GM21825 (cell line): ENCODE measurements at regions not wholly inside any gene's neighbourhood (a gene's known extent, or its start where the extent isn't known, plus 50 kb on each side); places are given as distances from the start of the nearest gene placed in this dataset.
"Not testable (repeated sequence)": the region's sequence is repeated elsewhere in the genome, so short reads cannot be mapped to it uniquely, and the experiment has no call there.

ENCODE experiments used
- ATAC-seq: cut with Tn5 transposase; IDR thresholded peaks from one replicate; pipeline ENCODE4 v1.9.1; 2021; ENCODE audit warnings: mild to moderate bottlenecking, moderate library complexity; ENCODE audit not compliant: unreplicated experiment

DNA sequence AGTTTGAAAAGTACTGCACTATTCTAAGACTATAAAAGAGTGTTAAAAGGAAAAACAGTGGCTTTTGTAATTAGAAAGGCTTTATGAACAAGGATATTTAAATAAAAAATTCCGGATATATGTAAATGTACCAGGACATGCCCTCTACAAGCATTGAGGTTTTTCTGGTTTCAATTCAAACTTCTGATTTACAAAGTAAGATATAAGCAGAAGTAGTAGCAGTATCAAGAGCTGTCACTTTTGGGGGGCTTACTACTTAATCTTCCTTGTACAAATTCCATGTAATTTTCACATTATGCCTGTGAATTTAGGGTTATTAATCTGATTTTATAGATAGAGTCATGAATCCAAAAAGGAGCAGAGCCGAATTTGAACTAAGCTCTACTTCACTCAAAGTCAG is 170.3 kb upstream of the ATP2B1 start:
- no peak for ATAC-seq

DNA sequence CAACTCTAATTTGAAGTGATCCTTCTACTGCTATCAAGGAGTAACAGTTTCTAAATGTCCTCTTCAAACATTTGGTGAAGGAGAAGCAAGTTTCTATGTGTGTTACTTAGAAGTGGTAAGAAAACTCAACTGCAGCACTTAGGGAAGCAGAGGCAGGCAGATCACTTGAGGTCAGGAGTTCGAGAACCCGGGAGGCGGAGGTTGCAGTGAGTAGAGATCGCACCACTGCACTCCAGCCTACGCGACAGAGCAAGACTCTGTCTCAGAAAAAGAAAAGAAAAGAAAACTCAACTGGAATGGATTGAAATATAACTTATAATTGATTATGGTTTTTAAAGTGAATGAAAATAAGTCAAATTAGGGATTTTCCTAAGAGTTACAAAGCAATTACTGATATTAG is 169.7 kb upstream of the ATP2B1 start:
- ATAC-seq = no peak

DNA sequence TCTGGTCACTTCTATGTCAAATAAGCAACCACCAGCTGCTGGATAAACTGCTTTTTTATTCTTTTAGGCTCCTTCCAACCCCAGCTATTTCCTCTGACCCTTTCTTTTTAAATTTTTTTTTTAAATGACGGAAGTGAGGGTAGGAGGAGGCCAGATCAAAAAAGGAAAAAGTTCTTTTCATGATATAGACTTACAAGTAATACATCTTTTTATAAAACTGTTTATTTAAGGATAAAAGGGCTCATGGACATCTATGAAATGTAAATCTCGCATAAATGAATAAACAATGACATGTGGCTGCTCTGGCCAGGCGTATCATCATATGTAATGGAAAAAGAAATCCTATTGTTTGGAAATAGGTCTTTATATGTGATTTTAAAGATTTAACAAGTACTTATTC is 169.0 kb upstream of the ATP2B1 start:
- no peak for ATAC-seq

DNA sequence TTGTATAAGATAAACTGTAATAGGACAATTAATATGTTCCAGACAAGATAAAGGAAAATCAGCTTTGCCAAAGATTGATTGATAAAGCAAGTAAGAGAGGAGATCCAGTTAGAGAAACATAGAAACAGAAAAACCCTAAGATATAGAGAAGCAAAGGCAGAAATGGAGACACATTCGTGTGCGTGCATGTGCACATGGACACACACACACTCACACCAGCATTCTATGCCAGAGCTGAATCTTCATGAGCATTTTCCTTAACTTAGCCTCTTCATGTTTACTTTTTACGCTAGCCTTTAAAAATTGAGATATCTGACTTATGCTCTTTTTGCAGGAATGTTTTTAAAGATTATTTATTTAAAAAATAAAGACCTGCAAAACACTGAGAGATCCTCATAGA is 168.5 kb upstream of the ATP2B1 start:
- ATAC-seq = no peak

DNA sequence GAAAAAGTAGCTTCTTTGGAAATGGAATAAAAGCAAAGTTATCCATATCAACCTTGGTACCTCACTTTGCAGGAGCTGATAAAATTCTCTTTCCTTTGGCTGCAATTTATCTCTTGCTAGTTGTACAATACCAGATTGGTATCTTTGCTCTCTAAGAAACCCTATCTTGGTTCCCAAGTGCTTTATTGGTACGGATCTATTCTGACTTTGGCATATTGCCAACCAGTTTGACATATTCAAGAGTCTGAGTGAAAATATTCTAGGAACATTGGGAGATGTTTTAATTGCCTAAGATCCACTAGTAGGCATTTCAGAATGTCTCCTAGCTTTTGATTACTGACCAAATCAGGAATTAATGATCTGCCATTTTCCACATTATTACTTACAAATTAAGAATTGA is 167.2 kb upstream of the ATP2B1 start:
- no peak for ATAC-seq

DNA sequence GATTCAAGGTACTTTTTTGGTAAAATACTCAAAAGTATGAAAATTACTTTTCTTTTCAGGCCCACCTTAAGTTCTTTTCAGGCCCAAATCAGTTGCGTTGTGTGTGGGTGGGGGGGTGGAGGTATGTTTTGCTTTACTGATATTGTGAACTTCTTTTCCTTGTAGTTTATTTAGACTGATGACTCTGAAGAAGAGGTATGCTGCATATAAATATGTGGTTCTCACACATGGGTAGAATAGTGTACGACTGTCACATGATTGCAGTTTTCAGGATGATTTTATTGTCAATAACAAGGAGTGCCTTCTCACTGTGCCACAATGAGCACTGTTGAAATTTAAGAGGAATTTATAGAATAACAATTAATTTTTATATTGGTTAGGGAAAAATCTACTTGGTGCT is 166.6 kb upstream of the ATP2B1 start:
- ATAC-seq = no peak

DNA sequence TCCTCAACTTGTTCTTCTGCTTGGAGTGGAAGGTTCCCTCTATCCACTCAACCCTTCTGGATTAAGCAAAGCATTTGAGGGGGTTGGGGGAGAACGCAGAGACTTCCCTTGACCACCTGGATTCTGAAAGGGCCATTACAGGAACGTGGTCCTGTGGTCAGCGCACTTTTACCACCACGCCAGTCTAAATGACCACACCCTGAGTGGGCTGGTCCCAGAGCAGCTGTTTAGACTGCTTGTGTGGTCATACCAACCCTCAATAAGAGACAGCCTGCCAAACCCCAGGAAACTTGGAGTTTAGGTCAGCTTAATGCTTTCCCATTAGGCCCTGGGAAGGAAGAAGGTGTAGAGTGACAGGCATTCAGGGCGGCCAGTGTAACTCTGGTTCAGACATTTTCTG is 165.5 kb upstream of the ATP2B1 start:
- no peak for ATAC-seq

DNA sequence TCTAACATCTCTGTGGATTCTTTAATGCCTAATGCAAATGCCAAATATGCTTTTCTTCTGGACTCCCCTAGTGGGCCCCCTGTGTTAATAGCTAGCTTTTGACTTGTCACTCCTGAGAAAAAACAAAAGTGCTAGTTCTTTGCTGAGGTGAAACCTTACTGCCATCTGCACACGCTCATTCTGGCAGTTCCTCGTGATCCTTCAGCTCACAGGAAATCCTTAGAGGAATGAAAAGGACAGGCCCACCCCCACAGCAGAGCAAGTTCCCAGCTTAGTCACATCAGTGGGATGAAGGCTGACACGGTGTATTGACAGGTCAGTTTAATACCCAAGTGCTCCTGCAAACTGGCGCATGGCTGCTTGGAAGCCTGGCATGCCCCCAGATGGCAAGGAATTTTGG is 165.1 kb upstream of the ATP2B1 start:
- ATAC-seq = no peak

DNA sequence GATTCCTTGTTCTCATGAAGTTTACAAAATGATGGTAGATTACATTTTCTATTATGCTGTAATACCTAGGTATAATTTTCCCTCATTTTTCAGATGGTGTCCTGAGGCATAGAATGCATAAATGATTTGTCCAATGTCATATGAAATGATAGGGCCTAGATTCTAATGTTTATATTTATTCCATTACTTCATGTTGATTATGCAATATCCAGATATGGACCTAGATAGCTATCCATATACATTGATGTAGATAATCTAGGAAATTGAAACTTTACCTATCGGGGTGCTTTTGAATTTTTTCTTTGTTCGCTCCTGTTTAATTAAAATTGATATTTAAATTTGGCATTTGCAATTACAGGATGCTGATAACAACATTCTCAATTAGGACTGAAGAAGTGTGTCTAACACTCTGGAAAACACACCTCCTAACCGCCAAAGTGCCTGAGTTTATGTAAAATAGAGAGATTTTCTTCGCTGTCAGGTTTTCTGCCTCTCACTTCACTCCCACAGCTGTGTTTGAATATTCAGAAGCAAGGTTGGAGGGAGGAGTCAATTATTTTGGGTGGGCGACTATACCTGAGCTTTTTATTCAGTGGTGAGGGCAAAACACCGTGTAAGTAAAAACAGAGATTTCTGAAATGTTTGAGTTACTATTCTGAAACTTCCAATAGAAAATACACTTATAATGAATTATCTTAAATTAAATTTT is 164.4 kb upstream of the ATP2B1 start:
- ATAC-seq = no peak

DNA sequence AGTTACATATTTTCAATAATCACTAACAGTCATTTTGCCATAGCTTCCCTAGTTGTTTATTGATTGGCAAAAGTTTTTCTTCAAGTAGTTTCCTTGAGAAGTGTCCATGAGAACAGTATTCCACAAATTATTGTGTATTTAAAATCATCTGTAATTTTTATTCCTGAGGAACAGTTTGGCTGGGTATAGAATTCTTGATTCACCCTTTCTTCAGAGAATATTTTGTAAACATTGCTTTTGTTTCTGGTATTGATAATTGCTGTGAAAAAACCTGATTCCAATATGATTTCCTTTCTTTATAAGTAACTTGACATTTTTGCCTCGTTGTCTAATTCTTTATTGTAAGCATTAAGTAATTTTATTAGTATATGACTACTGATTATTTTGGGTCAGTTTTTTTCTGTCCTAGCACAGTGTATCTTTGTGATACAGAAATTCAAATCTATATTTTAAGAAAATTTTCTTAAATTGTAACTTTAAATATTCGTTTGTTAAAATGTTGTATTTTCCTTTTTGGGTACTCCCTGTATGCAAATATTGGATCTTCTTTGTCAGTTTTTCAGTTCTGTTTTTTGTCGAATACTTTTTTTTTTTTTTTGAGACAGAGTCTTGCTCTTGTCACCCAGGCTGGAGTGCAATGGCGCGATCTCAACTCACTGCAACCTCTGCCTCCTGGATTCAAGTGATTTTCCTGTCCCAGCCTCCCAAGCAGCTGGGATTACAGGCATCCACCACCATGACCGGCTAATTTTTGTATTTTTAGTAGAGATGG is 162.0 kb upstream of the ATP2B1 start:
- no peak for ATAC-seq

DNA sequence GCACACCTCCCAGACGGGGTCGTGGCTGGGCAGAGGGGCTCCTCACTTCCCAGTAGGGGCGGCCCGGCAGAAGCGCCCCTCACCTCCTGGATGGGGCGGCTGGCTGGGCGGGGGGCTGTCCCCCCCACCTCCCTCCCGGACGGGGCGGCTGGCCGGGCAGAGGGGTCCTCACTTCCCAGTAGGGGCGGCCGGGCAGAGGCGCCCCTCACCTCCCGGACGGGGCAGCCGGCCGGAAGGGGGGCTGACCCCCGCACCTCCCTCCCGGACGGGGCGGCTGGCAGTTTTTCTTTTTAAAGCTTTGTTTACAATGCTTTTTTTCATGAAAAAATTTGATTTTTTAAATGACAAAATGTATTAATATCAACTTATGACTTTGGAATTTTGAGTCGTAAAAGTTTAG is 159.0 kb upstream of the ATP2B1 start:
- not testable (repeated sequence) for ATAC-seq

DNA sequence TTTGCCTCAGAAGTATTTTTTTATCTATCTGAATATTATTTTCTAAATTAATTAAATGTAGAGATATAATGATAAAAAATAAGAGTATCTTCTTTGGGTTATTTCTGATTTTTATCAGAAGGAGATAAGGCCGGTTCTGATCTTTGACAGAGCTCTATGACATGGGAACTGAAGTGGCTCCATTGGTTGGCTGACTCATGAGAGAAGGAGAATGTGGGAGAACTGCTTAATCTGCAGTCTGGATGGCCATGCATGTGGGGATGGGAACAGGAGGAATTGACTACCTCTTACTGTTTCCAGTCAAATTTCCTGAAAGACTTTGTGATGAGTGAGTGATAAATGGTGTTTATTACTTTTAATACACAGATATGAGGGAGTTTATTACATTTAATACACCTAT is 155.8 kb upstream of the ATP2B1 start:
- ATAC-seq = no peak

DNA sequence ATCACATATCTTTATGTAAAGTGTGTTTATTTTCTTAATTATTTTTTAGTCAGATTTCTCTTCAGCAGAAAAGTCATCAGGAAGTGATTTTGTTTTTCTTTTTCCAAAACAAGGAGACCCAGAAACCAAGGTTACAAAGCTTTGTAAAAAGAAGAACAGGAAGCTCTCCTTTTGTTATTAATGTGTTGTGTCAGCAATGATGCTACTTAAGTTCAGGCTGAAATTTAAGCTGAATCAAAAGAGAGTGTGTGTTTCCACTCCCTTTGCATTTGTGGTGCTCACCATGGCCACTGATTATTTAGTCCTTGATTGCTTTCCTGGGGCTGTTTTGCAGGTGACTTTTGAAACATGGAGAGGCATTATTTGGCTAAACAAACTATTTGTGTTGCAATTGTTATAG is 155.3 kb upstream of the ATP2B1 start:
- ATAC-seq = no peak

DNA sequence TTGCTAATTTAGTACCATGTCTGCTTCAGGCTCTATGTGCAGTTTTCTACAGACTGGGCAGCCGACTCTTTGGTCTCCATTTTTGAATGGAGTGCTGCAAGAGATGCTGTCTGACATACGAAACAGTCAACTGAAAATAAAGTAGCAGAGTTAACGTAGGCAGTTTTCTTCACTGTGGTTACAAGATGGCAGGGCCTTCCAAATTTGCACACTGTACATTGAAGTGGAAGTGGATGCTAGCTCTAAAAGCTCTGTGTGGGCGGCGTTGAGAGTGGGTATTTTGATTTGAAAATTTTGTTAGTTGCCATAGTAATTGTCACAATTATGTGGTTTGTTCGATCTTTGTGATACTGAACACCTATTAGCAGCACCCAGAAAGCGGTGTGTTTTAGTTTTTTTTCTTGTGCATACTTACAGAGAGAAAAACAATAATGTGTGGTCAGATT is 154.9 kb upstream of the ATP2B1 start:
- peak; percentile 63 for ATAC-seq

DNA sequence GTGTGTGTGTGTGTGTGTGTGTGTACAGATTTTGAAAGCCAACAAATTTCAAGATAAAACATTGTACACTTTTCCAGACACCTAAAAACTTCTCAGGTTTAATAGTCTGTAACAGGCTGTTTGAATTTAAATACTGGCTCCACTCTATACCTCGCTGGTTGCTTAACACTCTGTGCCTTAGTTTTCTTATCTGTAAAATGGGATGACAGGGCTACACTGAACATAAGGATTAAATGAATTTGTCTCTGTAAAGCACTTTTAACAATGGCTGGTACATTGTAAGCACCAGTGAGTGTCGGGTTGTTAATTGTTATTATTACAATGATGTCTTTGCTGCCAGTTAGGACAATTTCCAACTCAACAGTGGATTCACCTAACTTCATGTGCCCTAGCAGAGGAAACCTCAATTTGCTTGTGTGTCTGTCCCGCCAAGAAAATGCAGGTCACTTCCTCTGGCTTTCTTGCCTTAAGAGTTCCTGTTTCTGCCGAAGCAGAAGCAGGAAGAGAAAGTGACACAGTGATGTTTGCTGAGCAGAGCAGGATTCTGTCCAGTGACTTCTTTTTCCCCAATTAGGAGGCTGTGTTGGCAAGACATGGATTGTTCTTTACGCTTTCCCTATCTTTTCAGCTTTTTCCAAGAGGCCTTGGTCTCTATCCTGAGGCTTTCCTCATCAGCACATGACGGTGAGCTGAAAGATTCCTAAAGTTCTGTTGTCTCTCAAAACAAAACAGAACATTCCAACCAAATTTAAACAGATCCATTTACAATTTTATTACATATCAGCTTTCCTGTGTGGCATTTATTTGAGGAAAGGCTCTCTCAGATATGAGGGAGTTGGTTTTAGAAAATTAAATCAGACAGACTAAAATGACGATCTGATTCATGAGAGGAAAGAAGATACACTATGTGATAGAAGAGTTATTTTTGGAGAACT is 154.1 kb upstream of the ATP2B1 start:
- ATAC-seq = peak; percentile 61

DNA sequence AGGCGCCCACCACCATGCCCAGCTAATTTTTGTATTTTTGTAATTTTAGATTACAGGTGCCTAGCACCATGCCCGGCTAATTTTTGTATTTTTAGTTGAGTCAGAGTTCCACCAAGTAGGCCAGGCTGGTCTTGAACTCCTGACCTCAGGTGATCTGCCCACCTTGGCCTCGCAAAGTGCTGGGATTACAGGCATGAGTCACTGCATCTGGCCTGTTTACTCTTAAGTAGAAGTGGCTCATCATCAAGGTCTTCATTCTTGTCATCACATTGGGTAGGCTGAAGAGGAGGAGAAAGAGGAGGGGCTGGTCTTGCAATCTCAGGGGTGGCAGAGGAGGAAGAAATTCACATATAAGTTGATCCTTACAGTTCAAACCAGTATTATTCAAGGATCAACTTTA is 152.4 kb upstream of the ATP2B1 start:
- no peak for ATAC-seq

DNA sequence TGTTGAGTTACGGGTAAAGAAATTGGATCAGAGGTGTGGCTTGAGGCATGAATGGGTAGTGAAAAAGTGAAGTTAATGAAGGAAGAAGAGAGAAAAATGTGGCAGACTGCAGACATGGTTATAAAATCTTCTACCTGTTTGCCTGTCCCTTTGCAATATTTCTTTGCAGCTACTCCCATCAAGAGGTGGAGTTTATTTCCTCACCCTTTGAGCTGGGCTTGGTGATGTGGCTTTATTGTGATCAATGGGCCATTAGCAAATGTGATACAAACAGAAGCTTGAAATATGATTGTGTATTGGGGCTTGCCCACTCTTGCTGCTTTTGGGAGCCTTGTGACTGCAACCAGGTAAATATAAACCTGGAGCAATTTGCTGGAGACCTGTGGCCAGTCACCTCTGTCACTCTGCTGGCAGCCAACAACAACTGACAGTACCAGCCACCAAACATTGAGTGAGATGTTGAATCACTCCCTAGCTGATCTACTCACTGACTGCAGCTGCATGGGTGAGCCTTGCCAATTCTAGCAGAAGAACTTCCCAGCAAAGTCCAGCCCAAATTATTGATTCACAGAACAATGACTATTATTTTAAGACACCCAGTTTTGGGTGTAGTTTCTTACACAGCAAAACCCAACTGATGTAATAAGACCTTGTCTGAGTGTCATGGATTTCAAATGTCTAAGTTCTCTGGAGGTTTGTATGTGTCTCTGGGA is 151.0 kb upstream of the ATP2B1 start:
- no peak for ATAC-seq

DNA sequence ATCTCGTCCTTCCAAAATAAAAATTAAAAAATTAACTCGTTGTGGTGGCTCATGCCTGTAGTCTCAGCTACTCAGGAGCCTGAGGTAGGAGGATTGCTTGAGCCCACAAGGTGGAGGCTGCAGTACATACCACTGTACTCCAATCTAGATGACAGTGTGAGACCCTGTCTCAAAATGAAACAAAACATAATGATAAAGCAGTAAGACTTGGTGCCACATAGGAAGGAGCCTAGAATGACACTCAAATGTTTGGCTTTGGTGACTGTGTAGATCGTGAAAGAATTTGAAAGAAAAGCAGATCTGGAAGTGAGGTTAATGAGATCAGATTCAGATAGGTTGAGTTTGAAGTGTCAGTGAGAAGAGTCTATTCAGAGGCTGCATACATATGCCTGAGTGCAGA is 150.1 kb upstream of the ATP2B1 start:
- ATAC-seq = no peak

DNA sequence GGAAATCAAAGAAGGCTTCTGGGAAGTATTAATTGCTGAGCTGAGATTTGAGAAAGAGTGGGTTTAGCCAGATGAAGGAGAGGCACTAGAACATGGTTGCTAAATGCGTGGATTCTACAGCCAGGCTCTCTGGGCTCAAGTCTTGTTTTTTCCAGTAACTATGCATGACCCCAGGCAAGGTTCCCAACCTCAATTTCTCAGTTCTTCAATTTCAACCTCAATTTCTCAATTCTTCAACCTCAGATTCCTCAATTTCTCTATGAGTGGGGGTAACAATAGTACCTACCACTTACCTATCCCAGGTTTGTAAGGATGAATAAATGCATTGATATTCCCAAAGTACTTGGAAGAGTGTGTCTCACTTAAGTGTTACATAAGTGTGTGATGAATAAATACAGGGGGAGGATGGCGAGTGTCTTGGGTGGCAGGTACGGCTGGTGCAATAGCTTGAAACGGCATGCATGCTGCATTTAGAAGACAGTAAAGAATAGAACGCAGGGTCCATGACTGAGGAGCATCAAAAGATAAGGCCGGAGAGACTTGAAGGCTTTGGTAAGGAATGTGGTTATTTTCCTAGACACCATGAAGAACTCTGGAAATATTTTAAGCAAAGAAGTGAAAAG is 149.1 kb upstream of the ATP2B1 start:
- no peak for ATAC-seq

DNA sequence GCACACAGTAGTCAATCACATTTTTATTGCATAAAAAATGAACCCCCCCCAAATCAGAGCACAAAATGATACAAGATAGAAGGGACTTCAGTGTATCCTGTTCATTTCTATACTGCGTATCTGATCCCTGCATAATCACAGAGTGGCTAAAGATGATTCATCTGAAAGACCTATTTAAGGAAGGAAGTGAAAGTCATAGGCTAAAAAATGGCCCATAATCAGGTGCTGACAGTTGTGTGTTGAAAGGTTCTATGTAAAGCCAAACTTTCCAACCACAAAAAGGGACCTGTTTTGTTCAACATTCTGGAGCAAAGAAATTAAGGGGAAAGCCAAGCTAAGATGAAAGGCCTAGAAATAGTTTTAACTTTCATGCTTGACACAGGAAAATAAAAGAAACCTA is 147.8 kb upstream of the ATP2B1 start:
- ATAC-seq = peak; percentile 84
